ENCODE measurements at regions not wholly inside any gene's neighbourhood (a gene's known extent, or its start where the extent isn't known, plus 50 kb on each side); places are given as distances from the start of the nearest gene placed in this dataset.
"Not testable (repeated sequence)": the region's sequence is repeated elsewhere in the genome, so short reads cannot be mapped to it uniquely, and the experiment has no call there.

GRCh38 chr10:109809954-109810353, 113.4 kb downstream of the XPNPEP1 start:
- not testable (repeated sequence) for DNase-seq

- DNase-seq: not testable (repeated sequence)
Observed at GRCh38 chr10:109801191-109801590, 122.1 kb downstream of the XPNPEP1 start.

- DNase-seq: no peak
Observed at GRCh38 chr10:109790647-109791046, 132.7 kb downstream of the XPNPEP1 start.

DNA sequence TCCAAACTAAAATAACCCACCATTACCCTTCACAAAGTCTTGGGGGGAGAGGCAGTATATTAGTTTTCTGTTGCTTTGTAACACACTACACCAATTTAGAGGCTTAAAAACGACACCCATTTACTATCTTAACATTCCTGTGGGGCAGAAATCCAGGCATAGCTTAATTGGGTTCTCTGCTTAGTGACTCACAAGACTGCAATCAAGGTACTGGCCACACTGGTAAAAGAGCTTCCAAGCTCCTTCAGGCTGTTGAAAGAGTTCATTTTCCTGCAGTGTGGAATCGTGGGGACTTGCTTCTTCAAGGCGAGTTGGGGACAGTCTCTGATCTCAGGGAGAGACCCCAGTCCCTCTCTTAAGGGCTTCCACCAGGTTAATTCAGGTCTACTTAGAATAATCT, 139.1 kb downstream of the XPNPEP1 start:
- no peak for DNase-seq

- no peak for DNase-seq
Observed at GRCh38 chr10:109783286-109783685, 140.0 kb downstream of the XPNPEP1 start.

DNA sequence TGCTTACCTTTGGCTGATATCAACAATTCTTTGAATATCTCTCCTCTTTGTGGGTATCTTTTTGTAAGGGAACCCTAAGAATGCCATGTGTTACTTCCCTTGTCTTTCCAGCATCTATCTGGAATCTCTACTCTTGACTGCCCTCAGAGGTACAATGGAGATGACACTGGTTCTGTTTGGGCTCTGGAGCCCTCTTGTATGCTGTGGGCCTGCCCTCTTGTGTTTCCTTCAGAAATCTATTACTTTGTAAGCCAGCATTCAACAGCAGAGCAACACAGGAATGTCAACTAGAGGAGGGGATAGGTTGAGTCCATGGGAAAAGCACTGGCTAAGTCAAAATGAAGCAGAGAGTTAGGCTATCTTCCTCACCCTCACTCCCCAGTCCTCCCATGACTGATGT, 142.3 kb downstream of the XPNPEP1 start:
- no peak for DNase-seq

DNA sequence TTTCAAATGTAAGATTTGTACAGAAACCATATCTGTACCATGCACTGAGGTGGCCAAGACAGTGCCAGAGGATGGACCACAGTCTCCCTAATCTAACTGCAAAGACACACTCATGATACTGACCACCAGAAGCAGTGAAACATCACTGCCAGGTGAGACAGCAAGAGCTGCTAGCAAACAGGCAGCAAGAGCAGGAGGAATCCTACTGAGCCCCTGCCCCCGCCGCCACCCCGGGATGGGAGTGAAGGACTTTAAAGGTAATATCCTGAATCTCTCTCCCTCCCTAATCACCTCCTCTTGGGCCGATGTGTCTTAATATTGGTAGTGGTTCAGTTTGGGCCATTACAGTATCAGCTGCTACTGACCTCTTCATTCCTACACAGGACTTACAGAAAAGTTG, 144.3 kb downstream of the XPNPEP1 start:
- no peak for DNase-seq

- DNase-seq: no peak
Observed at GRCh38 chr10:109774121-109774440, 149.2 kb downstream of the XPNPEP1 start.

- peak in 1 of 2 experiments; percentile 23 for DNase-seq
Observed at GRCh38 chr10:109773288-109774120, 149.8 kb downstream of the XPNPEP1 start.

DNA sequence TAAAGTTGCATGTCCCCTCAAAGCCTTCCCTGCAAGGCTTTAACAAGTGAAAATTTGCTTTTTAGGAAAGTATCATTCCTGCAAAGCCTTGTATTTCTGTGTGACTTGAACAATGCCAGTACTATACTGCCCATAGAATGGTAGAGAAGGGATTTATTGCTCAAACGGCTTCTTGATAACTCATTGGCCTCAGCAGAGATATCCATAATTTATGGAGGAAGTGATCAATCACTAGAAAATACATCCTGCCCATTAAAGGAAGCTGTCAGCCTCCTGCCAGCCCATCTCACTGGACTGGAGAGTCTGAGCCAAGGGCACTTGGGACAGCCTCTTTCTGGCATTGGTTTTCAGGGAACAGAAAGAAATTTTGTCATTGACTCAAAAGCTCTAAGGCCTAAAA, 152.6 kb downstream of the XPNPEP1 start:
- DNase-seq: no peak

GRCh38 chr10:109769966-109770365, 153.3 kb downstream of the XPNPEP1 start:
- no peak for DNase-seq

- no peak for DNase-seq
Observed at GRCh38 chr10:109765838-109766237, 157.5 kb downstream of the XPNPEP1 start.

- no peak for DNase-seq
Observed at GRCh38 chr10:109762555-109762954, 160.8 kb downstream of the XPNPEP1 start.

GRCh38 chr10:109757670-109758069, 165.6 kb downstream of the XPNPEP1 start:
- DNase-seq: peak in 1 of 2 experiments; percentile 3

DNA sequence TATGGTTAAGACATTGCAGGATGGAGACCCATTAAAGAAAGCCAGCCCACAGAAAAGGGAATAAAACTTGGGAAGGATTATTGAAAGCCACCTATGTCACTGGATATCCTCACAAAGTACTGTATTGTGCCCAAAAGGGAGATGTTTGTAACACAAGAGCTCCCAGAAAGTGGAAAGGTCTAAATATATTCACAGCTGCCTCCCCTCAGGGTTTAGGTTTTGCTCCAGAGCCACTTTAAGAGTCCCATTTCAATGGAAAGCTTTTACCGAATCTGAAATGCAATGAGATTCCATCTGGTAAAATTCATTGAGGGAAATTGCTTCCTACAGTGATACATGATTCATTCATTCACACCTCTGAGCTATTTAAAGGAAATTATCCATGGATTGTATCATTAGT, 176.4 kb downstream of the XPNPEP1 start:
- DNase-seq: no peak

GRCh38 chr10:109744020-109744419, 179.3 kb downstream of the XPNPEP1 start:
- DNase-seq: no peak

DNA sequence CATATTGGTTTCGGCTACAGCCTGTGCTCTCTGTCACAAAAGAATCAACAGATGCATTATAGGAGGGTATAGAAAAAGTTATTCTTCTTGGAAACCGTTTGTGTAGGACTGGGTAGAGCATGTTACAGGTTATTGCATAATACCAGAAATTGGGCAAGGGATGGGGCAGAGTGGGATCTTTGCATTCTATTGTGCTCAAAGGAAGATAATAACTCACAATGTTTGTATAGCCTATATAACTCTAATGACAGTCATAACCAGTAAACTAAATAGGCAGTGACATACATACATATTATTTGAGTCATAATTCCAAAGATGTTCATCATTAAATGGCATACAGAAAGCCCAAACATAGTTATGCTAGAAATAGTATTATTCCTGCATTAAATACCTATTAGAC, 179.7 kb downstream of the XPNPEP1 start:
- DNase-seq: no peak

- DNase-seq: no peak
Observed at GRCh38 chr10:109743146-109743545, 180.2 kb downstream of the XPNPEP1 start.

GRCh38 chr10:109741712-109742111, 181.6 kb downstream of the XPNPEP1 start:
- DNase-seq: no peak

- no peak for DNase-seq
Observed at GRCh38 chr10:109740436-109740835, 182.9 kb downstream of the XPNPEP1 start.

- DNase-seq: no peak
Observed at GRCh38 chr10:109737626-109738025, 185.7 kb downstream of the XPNPEP1 start.

GRCh38 chr10:109737009-109737408, 186.3 kb downstream of the XPNPEP1 start:
- no peak for DNase-seq

DNA sequence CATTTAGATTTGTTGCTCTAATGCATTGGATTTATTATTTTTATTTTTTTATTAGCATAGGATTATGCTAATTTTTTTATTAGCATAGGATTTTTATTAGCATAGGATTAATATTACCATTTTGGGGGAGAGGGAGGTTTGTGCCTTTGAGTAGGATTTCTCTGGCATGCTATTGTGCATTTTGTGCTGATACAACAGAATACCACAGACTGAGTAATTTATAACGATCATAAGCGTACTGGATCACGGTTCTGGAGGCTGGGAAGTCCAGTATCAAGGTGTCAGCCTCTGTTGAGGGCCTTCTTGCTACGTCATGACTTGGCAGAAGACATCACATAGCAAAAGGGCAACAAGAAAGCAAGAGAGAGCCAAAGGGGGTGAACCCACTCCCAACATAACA, 187.5 kb downstream of the XPNPEP1 start:
- DNase-seq: no peak

DNA sequence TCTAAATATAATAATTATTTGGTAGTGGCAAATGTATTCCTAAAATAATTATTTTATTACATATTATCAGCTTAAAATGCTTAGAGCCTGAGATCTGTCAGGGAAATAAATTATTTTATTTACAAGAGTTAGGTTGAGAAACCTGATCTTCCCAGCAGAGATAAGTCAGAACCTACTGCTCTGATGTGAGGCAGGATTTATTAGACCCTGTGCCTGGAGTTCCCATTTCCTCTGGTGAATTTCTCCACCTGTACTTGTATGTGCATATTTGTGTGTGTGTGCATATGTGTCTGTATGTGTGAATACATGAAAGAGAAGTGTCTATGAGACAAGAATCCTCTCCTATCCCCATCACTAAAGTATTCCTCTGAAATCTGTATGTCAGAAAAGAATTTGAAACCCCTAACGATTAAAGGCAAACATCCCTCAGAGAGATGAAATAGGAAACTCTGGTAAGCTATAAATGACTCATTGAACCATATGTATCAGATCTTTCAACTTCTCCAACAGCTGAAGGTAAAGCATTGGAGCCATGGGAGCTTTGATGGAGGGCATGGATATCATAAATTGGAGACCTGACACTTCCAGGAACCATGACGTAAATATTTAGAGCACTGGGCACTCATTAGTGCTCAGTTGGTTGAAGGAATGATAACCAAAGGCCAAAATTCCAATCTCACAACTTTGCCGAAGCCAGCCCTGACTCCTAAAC, 190.9 kb downstream of the XPNPEP1 start:
- no peak for DNase-seq
